Adrenal gland (tissue), 9 donors: ENCODE measurements at regions not wholly inside any gene's neighbourhood (a gene's known extent, or its start where the extent isn't known, plus 50 kb on each side); places are given as distances from the start of the nearest gene placed in this dataset.
"Not testable (repeated sequence)": the region's sequence is repeated elsewhere in the genome, so short reads cannot be mapped to it uniquely, and the experiment has no call there.

Experiments used
- DNase-seq, 7 donors: peaks; one replicate each; pipeline ENCODE4 v3.0.0-alpha.2; 2019 to 2020
- H3K27ac ChIP-seq, 5 donors: fragments of 200-600 bp; sonication (generic) in 4 of 5; 1 replicate in 3 of 5; 2 replicates in 2 of 5; pipeline versions ENCODE4 v1.5.1 to v1.8.0; 2016 to 2020; ENCODE audit warnings: mild to moderate bottlenecking in 1 of 5
- H3K27me3 ChIP-seq: fragments of 200-600 bp; 2 replicates; pipeline ENCODE4 v1.8.0; 2021
- H3K36me3 ChIP-seq, 2 donors: fragments of 200-600 bp; replicated peaks in 1 of 2; 1 replicate in 1 of 2; 2 replicates in 1 of 2; pipeline versions ENCODE4 v1.5.1 to v1.8.0; 2018 to 2022
- H3K4me1 ChIP-seq, 2 donors: fragments of 200-600 bp; replicated peaks in 1 of 2; 1 replicate in 1 of 2; 2 replicates in 1 of 2; pipeline versions ENCODE4 v1.5.1 to v1.8.0; 2018 to 2021
- H3K4me3 ChIP-seq, 4 donors: fragments of 200-600 bp; sonication (generic) in 3 of 4; one replicate each; pipeline ENCODE4 v1.5.1; 2016 to 2018
- H3K9me3 ChIP-seq, 3 donors: fragments of 200-600 bp; sonication (generic) in 1 of 3; replicated peaks in 1 of 3; 1 replicate in 2 of 3; 2 replicates in 1 of 3; pipeline versions ENCODE4 v1.5.1 to v1.8.0; 2016 to 2021
- POLR2A ChIP-seq, 2 donors: fragments of 450-650 bp; IDR thresholded peaks; one replicate each; pipeline ENCODE4 v1.6.1; 2017; ENCODE audit warnings: antibody characterized with exemption in 2 of 2, mild to moderate bottlenecking in 2 of 2, moderate library complexity in 1 of 2
- WGBS, 4 donors: extraction: QIAGEN DNeasy Blood & Tissue Kit in 2 of 4; methylation state at CpG; one replicate each; pipeline versions ENCODE4 v1.1.5 to v1.1.7; 2013 to 2017; 5-methylcytosine and 5-hydroxymethylcytosine counted together
- intact Hi-C, 2 donors: fragments of 100-400 bp; cut with DNase I; formaldehyde crosslinking; loops; one replicate each; pipeline versions ENCODE4 v1.14.1 to v1.15.0; 2022 to 2023
- TF ChIP-seq, protein P1 (sequence below), 6 experiments: fragments of 450-650 bp in 4 of 6; fragments of 200-600 bp in 2 of 6; sonication (generic) in 1 of 6; IDR thresholded peaks; 1 replicate in 5 of 6; 2 replicates in 1 of 6; pipeline versions ENCODE4 v1.5.1 to v1.8.0; 2016 to 2021; ENCODE audit warnings: antibody characterized with exemption in 6 of 6, mild to moderate bottlenecking in 2 of 6, moderate library complexity in 1 of 6
- donor health status: healthy with polysubstance abuse.
- donor health status: Bipolar disorder and iron deficiency.
- donor health status: DM: yes; HTN: yes; CAD: no.
- donor health status: DM: no; HTN: no; CAD: no.
- donor health status: DM: no; HTN: no; CAD: no.

DNA sequence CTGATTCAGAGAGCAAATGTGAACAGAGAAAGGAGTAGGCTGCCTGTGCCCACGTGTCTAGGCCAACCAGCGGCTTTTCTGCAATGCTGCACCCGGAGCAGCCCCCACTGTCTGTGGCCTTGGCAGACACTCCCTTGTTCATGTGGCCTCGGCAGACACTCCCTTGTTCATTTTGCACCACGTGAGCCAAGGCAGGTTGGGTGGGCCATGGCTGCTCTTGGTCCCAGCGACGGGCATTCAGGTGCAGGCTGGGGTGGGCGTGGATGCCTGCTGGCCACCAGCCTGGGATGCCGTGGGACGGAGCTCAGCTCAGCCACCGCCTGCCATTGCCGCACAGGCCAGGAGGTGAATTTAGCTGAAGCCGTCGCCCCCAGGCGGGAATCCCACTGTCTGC, 159.8 kb downstream of the LAT start:
- 49 to 71% (median 58%) methylated on average over 4 to 15 of the region's 15 CpGs for WGBS, 4 donors

DNA sequence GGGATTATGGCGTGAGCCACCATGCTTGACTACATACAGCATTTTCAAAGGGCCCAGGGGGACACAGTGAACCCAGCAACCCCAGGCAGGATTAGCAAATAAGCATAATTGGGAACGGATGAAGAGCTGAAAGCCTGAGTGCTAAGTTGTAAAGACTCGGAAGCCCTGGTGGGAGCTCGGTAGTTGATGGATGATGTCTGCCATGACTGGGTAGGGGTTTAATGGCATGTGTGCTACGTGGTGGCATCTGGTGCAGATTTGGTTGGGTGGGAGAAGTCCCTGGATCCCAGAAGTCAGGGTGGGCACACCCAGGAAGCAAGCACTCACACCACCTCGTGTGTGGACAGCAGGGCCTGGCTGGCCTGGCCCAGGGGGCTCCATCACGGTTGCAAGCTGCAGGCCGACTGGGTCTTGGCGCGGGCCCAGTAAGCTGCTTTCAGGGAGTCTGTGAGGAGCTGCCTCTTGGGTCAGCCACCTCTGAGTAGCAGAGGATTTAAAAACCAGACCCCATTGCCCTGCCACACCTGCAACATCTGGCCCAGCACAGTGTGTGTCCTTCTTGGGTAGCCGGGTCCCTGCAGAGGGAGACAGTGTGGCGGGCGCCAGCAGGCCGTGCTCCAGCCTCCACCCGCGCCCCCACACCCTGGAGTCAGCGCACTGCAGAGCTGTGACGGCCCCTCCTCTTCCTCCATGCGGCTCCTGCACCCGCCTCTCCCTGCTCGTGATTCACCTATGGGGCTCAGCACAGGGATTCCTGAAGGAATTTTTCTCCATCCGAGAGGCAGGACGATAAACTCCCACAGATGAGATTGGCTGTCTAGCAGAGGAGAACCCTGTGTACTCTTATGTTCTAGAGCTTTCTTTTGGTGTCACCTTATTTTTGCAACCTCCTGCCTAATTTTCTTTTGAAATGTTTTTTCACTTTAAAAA, 159.2 kb downstream of the LAT start:
- H3K9me3 ChIP-seq, H3K27me3 ChIP-seq, intact Hi-C loops, H3K4me1 ChIP-seq, H3K36me3 ChIP-seq, H3K4me3 ChIP-seq: not testable (repeated sequence)
- H3K27ac ChIP-seq: peak overlapping the region in 2 of 5 donors; percentile 45 to 60
- peak in 4 of 7 donors; percentile 42 to 72 (median 50) for DNase-seq
- WGBS, 4 donors: 55 to 70% (median 65%) methylated on average over 11 to 20 of the region's 23 CpGs

More for the DNA sequence above, 159.8 kb downstream of the LAT start:
- H3K9me3 ChIP-seq, H3K4me1 ChIP-seq, H3K27me3 ChIP-seq, H3K4me3 ChIP-seq, intact Hi-C loops, H3K36me3 ChIP-seq: not testable (repeated sequence)
- H3K27ac ChIP-seq: peak overlapping the region in 2 of 5 donors; percentile 29 to 60
- DNase-seq: peak in 4 of 7 donors; percentile 44 to 61 (median 57)

DNA sequence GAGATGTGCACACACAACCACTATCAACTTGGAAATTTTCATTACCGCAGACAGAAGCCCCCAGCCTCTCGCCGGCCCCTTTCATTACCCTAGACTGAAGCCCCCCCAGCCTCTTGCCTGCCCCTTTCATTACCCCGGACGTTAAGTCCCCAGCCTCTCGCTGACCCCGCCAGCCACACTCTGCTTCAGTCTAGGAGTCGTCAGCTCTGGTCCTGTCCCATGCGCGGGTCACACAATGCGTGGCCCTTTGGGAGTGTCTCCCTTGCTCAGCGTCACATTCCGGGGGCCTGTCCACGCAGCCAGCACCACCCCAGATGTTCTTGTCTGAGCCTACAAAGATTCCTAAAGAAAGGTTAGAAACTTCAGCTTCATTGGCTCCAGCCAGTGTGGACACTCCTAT, 157.7 kb downstream of the LAT start:
- intact Hi-C loops, H3K4me1 ChIP-seq, H3K9me3 ChIP-seq, H3K36me3 ChIP-seq, H3K27me3 ChIP-seq, H3K4me3 ChIP-seq, H3K27ac ChIP-seq: not testable (repeated sequence)
- 78 to 93% (median 87%) methylated on average over 14 of the region's 14 CpGs for WGBS, 4 donors
- peak in 1 of 7 donors; percentile 8 for DNase-seq

DNA sequence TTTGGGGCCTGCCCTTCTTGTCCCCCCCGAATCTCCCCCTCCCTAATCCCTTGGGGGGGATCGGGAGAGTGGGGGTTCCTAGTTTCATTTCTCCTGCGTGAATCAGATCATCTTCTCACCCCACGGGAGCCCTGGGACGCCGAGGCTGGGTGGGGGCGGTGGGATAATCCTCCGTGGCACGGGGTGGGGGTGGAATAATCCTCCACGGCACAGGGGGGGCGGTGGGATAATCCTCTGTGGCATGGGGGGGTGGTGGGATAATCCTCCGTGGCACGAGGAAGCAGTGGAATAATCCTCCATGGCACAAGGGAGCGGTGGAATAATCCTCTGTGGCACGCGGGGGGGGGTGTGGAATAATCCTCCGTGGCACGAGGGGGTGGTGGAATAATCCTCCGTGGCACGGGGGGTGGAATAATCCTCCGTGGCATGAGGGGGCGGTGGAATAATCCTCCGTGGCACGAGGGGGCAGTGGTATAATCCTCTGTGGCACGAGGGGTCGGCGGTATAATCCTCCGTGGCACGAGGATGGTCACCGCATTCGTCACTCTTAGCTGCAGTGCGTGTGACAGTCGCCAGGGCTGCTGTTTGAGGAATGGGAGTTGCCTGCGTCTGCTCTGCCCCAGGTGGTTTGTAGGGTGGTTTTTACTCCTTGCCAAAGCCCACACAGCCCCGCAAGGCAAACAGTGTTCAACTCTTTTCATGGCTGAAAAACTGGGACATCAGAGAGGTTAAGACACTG, 156.9 kb downstream of the LAT start:
- Histone ChIP-seq H3K9me3 (no peaks in the 10 kb centered on the region), H3K27me3 (no peaks in the 10 kb centered on the region), H3K4me3 (no peak overlapping the region), H3K4me1 (no peaks in the 10 kb centered on the region), H3K27ac (no peak overlapping the region), H3K36me3 (no peaks in the 10 kb centered on the region)
- no peak for TF ChIP-seq POLR2A (IDR thresholded peaks at IDR 0.05)
- TF ChIP-seq, protein P1, sequence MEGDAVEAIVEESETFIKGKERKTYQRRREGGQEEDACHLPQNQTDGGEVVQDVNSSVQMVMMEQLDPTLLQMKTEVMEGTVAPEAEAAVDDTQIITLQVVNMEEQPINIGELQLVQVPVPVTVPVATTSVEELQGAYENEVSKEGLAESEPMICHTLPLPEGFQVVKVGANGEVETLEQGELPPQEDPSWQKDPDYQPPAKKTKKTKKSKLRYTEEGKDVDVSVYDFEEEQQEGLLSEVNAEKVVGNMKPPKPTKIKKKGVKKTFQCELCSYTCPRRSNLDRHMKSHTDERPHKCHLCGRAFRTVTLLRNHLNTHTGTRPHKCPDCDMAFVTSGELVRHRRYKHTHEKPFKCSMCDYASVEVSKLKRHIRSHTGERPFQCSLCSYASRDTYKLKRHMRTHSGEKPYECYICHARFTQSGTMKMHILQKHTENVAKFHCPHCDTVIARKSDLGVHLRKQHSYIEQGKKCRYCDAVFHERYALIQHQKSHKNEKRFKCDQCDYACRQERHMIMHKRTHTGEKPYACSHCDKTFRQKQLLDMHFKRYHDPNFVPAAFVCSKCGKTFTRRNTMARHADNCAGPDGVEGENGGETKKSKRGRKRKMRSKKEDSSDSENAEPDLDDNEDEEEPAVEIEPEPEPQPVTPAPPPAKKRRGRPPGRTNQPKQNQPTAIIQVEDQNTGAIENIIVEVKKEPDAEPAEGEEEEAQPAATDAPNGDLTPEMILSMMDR (IDR thresholded peaks at IDR 0.05): no peak
- intact Hi-C loops: no loop called here
- peak in 1 of 7 donors; percentile 5 for DNase-seq
- 89 to 91% (median 90%) methylated on average over 22 to 35 of the region's 35 CpGs for WGBS, 4 donors

DNA sequence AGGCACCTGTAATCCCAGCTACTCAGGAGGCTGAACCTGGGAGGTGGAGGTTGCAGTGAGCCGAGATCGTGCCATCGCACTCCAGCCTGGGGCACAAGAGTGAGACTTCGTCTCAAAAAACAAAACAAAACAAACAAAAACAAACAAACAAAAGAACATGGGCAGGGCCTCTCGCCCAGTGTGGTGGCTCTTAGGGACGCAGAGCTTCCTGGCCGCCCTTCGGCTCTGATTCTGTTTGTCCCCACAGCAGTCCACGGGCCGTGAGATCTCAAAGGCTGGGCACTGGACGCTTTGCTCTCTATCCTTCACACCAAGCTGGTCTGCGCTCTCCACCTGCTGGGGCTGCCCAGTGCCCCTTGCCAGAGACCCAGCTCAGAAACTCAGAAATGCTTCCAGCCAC, 156.3 kb downstream of the LAT start:
- peak in 1 of 7 donors; percentile 10 for DNase-seq
- intact Hi-C loops: not testable (repeated sequence)
- 87 to 98% (median 94%) methylated on average over 12 of the region's 12 CpGs for WGBS, 4 donors

DNA sequence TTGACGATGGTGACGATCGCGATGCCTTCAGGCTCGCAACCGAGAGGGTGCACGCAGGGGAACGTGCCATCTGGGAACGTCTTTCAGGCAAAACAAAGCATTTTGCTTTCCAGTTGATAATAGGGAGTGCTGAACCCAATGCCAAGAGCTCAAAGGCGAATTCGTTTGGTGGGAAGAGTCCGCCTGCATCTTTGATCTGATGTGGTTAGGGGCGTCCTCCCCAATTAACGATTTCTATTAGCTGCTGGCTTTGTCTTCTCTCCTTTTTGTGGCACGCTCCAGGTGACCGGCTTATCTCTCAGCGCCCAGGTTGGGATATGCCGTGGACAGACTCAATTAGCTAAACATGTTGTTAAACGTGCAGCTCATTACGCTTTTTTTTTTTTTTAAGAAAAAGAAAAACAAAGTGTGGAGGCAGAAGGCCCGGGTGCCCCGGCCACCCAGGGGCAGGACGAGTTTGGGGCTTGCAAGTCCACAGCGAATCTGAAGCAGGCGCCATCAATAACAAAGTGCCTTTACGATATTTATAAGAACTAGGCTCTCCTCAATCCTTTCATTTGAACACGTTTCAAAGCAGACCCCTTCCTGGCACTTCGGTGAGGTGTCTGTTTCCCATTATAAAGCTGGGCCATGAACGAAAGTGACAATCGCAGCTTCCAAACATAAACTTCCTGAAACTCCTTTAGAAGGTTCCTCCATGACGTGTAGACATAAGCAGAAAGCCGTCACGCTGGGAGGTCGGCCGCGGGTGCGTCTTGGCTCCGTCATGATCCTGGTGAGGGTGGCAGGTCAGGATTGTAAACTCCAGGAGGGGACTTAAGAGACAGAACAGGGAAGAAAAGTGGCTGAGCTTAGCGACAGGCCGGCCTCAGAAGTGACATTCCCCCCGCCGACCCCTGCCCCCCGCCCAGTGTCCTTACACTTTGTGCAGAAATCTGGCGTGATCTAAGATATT, 155.3 kb downstream of the LAT start:
- H3K4me3 ChIP-seq, H3K27me3 ChIP-seq, H3K36me3 ChIP-seq, intact Hi-C loops, H3K4me1 ChIP-seq, H3K9me3 ChIP-seq, H3K27ac ChIP-seq: not testable (repeated sequence)
- peak in 1 of 7 donors; percentile 13 for DNase-seq
- WGBS, 4 donors: 82 to 87% (median 85%) methylated on average over 28 to 44 of the region's 44 CpGs

More for the DNA sequence above, 156.3 kb downstream of the LAT start:
- H3K27me3 ChIP-seq, H3K9me3 ChIP-seq, H3K4me1 ChIP-seq, H3K27ac ChIP-seq, H3K36me3 ChIP-seq, H3K4me3 ChIP-seq: not testable (repeated sequence)
